K562 (cell line): ENCODE measurements at regions not wholly inside any gene's neighbourhood (a gene's known extent, or its start where the extent isn't known, plus 50 kb on each side); places are given as distances from the start of the nearest gene placed in this dataset.

Source experiments
- ATAC-seq: fragments of 200-7000 bp; cut with Tn5 transposase; 3 replicates; pipeline ENCODE4 v1.9.1; 2020; ENCODE audit warnings: moderate library complexity
- BruUV-seq: library from RNA; stranded (reverse); fragments of 400-500 nt; replicated peaks from 2 replicates; lab custom pipeline; 2021; lab: Mats Ljungman, UMichigan
- CTCF ChIA-PET: fragments of 300-600 bp; formaldehyde crosslinking; extraction: SDS; loops from one replicate; lab custom pipeline; 2021; ENCODE audit warnings: low intra/inter-chr PET ratio; lab: Yijun Ruan, JAX
- POLR2A ChIA-PET: fragments of 300-600, 350-650 bp; sonication (Branson Sonifier 250); formaldehyde crosslinking; extraction: SDS; loops from one replicate; lab custom pipeline; 2021; ENCODE audit warnings: antibody characterized with exemption, inconsistent platforms; lab: Yijun Ruan, JAX
- DNase-seq, 4 experiments: peaks; one replicate each; pipeline versions ENCODE4 v3.0.0 to v3.0.0-alpha.2; 2011 to 2018; ENCODE audit warnings: low spot score in 3 of 4, mixed read lengths in 3 of 4; ENCODE audit errors: extremely low read depth in 1 of 4
- FAIRE-seq: peaks from 2 replicates; lab custom pipeline; 2011; peaks lifted over from hg19 to GRCh38; lab: Jason Lieb, UNC
- H2AFZ ChIP-seq: 2 replicates; pipeline ENCODE4 v1.6.0; 2011; ENCODE audit warnings: low read depth, low read length, control low read depth, inconsistent platforms
- H3K27ac ChIP-seq: fragments of 200-600 bp; 3 replicates; pipeline ENCODE4 v1.8.0; 2011; ENCODE audit warnings: low read depth, mild to moderate bottlenecking, control low read depth, inconsistent platforms, low read length, moderate library complexity, mixed read lengths; ENCODE audit errors: extremely low read depth
- H3K27me3 ChIP-seq, 2 experiments: fragments of 300-600 bp in 1 of 2; 2 replicates in 1 of 2; 3 replicates in 1 of 2; pipeline versions ENCODE4 v1.6.0 to v1.8.0; 2011; ENCODE audit warnings: inconsistent platforms in 2 of 2, low read length in 2 of 2, mild to moderate bottlenecking in 1 of 2, mixed read lengths in 1 of 2, moderate library complexity in 1 of 2; ENCODE audit not compliant: control insufficient read depth in 2 of 2, insufficient read depth in 2 of 2
- H3K36me3 ChIP-seq: fragments of 300-600 bp; 3 replicates; pipeline ENCODE4 v1.8.0; 2011; ENCODE audit warnings: mild to moderate bottlenecking, low read length, inconsistent platforms; ENCODE audit not compliant: control insufficient read depth, insufficient read depth
- H3K4me1 ChIP-seq, 2 experiments: fragments of 200-600 bp in 1 of 2; replicated peaks in 1 of 2; 2 replicates in 1 of 2; 3 replicates in 1 of 2; pipeline versions ENCODE4 v1.5.1 to v1.8.0; 2011; ENCODE audit warnings: inconsistent platforms in 2 of 2, low read length in 2 of 2, mild to moderate bottlenecking in 1 of 2, mixed read lengths in 1 of 2, moderate library complexity in 1 of 2; ENCODE audit not compliant: control insufficient read depth in 2 of 2, insufficient read depth in 2 of 2
- H3K4me2 ChIP-seq: 2 replicates; pipeline ENCODE4 v1.6.1; 2011; ENCODE audit warnings: low read length, control low read depth, inconsistent platforms, mixed read lengths; ENCODE audit not compliant: insufficient read depth
- H3K4me3 ChIP-seq: fragments of 200-600 bp; sonication (generic), shearing (Covaris generic); 2 replicates; pipeline ENCODE4 v1.5.1; 2016; ENCODE audit warnings: control low read depth, inconsistent platforms
- H3K79me2 ChIP-seq: fragments of 200-600 bp; 3 replicates; pipeline ENCODE4 v1.8.0; 2011; ENCODE audit warnings: low read length, inconsistent platforms; ENCODE audit not compliant: control insufficient read depth, insufficient read depth
- H3K9ac ChIP-seq, 2 experiments: 2 replicates each; pipeline versions ENCODE4 v1.6.0 to v1.6.1; 2011; ENCODE audit warnings: low read depth in 2 of 2, low read length in 2 of 2, control low read depth in 1 of 2, inconsistent platforms in 1 of 2, mild to moderate bottlenecking in 1 of 2, mixed read lengths in 1 of 2; ENCODE audit not compliant: insufficient read depth in 1 of 2
- H3K9me1 ChIP-seq: one replicate; pipeline ENCODE4 v1.6.0; 2011; ENCODE audit warnings: inconsistent platforms, mild to moderate bottlenecking, low read length, moderate library complexity; ENCODE audit not compliant: control insufficient read depth, insufficient read depth
- H3K9me3 ChIP-seq: replicated peaks from 2 replicates; pipeline ENCODE4 v1.5.1; 2011; ENCODE audit warnings: low read depth, low read length, inconsistent platforms; ENCODE audit not compliant: control insufficient read depth, insufficient read depth
- H4K20me1 ChIP-seq: replicated peaks from 2 replicates; pipeline ENCODE4 v1.6.1; 2011; ENCODE audit warnings: low read length, inconsistent platforms, mixed read lengths; ENCODE audit not compliant: control insufficient read depth, insufficient read depth
- CREBBP ChIP-seq: IDR thresholded peaks from one replicate; pipeline ENCODE4 v1.6.1; 2012; ENCODE audit warnings: low read depth, mild to moderate bottlenecking, control low read depth, inconsistent platforms, low read length
- DNMT1 ChIP-seq: fragments of 450-650 bp; IDR thresholded peaks from 2 replicates; pipeline ENCODE4 v1.6.1; 2016; ENCODE audit warnings: antibody characterized with exemption, mild to moderate bottlenecking
- ELK1 ChIP-seq: sonication (generic); formaldehyde crosslinking; IDR thresholded peaks from 2 replicates; pipeline ENCODE4 v1.8.1; 2022; ENCODE audit warnings: missing genetic modification reagents
- HNRNPK ChIP-seq: fragments of 200-400 bp; formaldehyde crosslinking; IDR thresholded peaks from one replicate; pipeline ENCODE4 v1.6.1; 2018; ENCODE audit warnings: mild to moderate bottlenecking, low read depth, low read length; ENCODE audit not compliant: poor library complexity, severe bottlenecking
- HOXB6 ChIP-seq: fragments of 250-450 bp; sonication (Bioruptor Pico); IDR thresholded peaks from 2 replicates; pipeline ENCODE4 v1.5.1; 2022; ENCODE audit warnings: mild to moderate bottlenecking, borderline replicate concordance
- KHSRP ChIP-seq: fragments of 450-650 bp; IDR thresholded peaks from 2 replicates; pipeline ENCODE4 v1.6.1; 2017
- MECOM ChIP-seq: fragments of 250-450 bp; sonication (Bioruptor Pico); IDR thresholded peaks from 2 replicates; pipeline ENCODE4 v1.8.0; 2022; ENCODE audit warnings: inconsistent platforms
- MTF1 ChIP-seq: fragments of 250-450 bp; sonication (Bioruptor Pico); IDR thresholded peaks from 2 replicates; pipeline ENCODE4 v1.9.0; 2021; ENCODE audit warnings: moderate library complexity, mild to moderate bottlenecking, inconsistent platforms, borderline replicate concordance
- NCOA2 ChIP-seq, 2 experiments: fragments of 450-650 bp; IDR thresholded peaks; 2 replicates each; pipeline ENCODE4 v1.6.1; 2018; ENCODE audit warnings: mild to moderate bottlenecking in 2 of 2, moderate library complexity in 1 of 2; ENCODE audit not compliant: partially characterized antibody in 2 of 2
- NFYB ChIP-seq: IDR thresholded peaks from 2 replicates; pipeline ENCODE4 v1.6.1; 2011; ENCODE audit warnings: mild to moderate bottlenecking, moderate library complexity; ENCODE audit not compliant: insufficient read length; ENCODE audit errors: extremely low read depth
- POU5F1 ChIP-seq: fragments of 150-350 bp; IDR thresholded peaks from 2 replicates; pipeline ENCODE4 v1.6.1; 2014; ENCODE audit warnings: borderline replicate concordance, low read length, low read depth, mild to moderate bottlenecking; ENCODE audit not compliant: partially characterized antibody
- RBM14 ChIP-seq: fragments of 200-400 bp; formaldehyde crosslinking; IDR thresholded peaks from 2 replicates; pipeline ENCODE4 v1.6.1; 2018; ENCODE audit warnings: low read depth, mild to moderate bottlenecking, low read length, moderate library complexity, borderline replicate concordance; ENCODE audit not compliant: insufficient read depth
- SIN3A ChIP-seq, 2 experiments: fragments of 150-350 bp in 1 of 2; IDR thresholded peaks; 2 replicates each; pipeline ENCODE4 v1.6.1; 2011 to 2016; ENCODE audit warnings: borderline replicate concordance in 2 of 2, low read depth in 2 of 2, low read length in 2 of 2, mild to moderate bottlenecking in 2 of 2, moderate library complexity in 2 of 2; ENCODE audit not compliant: control insufficient read depth in 1 of 2
- SMARCA5 ChIP-seq: fragments of 450-650 bp; IDR thresholded peaks from 2 replicates; pipeline ENCODE4 v1.6.1; 2016
- TAF15 ChIP-seq: fragments of 200-400 bp; formaldehyde crosslinking; IDR thresholded peaks from 2 replicates; pipeline ENCODE4 v1.6.1; 2017; ENCODE audit warnings: mild to moderate bottlenecking, low read depth, low read length, moderate library complexity
- U2AF2 ChIP-seq: fragments of 200-400 bp; formaldehyde crosslinking; optimal IDR thresholded peaks from 2 replicates; pipeline ENCODE3; 2017; ENCODE audit warnings: low read depth, mild to moderate bottlenecking, low read length
- ZKSCAN1 ChIP-seq: fragments of 150-350 bp; IDR thresholded peaks from 2 replicates; pipeline ENCODE4 v1.6.1; 2016; ENCODE audit warnings: low read depth, low read length
- ZNF175 ChIP-seq: fragments of 200-800 bp; sonication (Bioruptor generic); IDR thresholded peaks from 2 replicates; pipeline ENCODE4 v1.6.1; 2016; ENCODE audit warnings: low read depth, mild to moderate bottlenecking, missing genetic modification characterization, missing compliant biosample characterization
- in situ Hi-C: fragments of 300-500 bp; cut with MboI; formaldehyde crosslinking; loops from 4 replicates; pipeline ENCODE4 v1.15.0; 2018; ENCODE audit warnings: inconsistent platforms, mixed read lengths
- intact Hi-C: fragments of 100-400 bp; cut with micrococcal nuclease; formaldehyde crosslinking; loops from 2 replicates; pipeline ENCODE4 v1.14.2; 2022

- CTCF ChIA-PET = no interaction called here
- no peaks in the 10 kb centered on the region for H3K9me3 ChIP-seq
- no peaks in the 10 kb centered on the region for H4K20me1 ChIP-seq
- BruUV-seq = no TSS peak
- H3K4me2 ChIP-seq = no peak overlapping the region
- no peaks in the 10 kb centered on the region for H3K27me3 ChIP-seq
- TF ChIP-seq MECOM (CRISPR knock-in tag) (no peak), U2AF2 (no peak), MTF1 (CRISPR knock-in tag) (no peak), POU5F1 (no peak), DNMT1 (no peak), HNRNPK (no peak), SMARCA5 (no peak), HOXB6 (CRISPR knock-in tag) (no peak), ELK1 (no peak), NFYB (no peak), ZKSCAN1 (no peak), TAF15 (no peak), ZNF175 (CRISPR knock-in tag) (no peak), KHSRP (no peak), RBM14 (no peak), NCOA2 (IDR thresholded peaks at IDR 0.05; ENCODE audit: partially characterized antibody in 2 of 2) (no peak), SIN3A (IDR thresholded peaks at IDR 0.05; ENCODE audit: borderline replicate concordance in 2 of 2, control insufficient read depth in 1 of 2, low read depth in 2 of 2, low read length in 2 of 2) (no peak), CREBBP (no peak)
- TF ChIP-seq, all 486 proteins: peak for 0
- Histone ChIP-seq H3K9me1 (no peaks in the 10 kb centered on the region), H3K79me2 (no peaks in the 10 kb centered on the region), H2AFZ (no peak overlapping the region), H3K4me1 (no peaks in the 10 kb centered on the region), H3K9ac (no peak overlapping the region), H3K36me3 (no peaks in the 10 kb centered on the region), H3K4me3 (no peak overlapping the region), H3K27ac (no peak overlapping the region)
- ATAC-seq (no peak), DNase-seq (no peak), FAIRE-seq (no peak)
- intact Hi-C loops = no loop called here
- POLR2A ChIA-PET = no interaction called here
- in situ Hi-C loops = no loop called here
Observed at GRCh38 chr4:148565801-148566200, 123.6 kb upstream of the NR3C2 start.
